NCI-H510A (cell line): ENCODE measurements at regions not wholly inside any gene's neighbourhood (a gene's known extent, or its start where the extent isn't known, plus 50 kb on each side); places are given as distances from the start of the nearest gene placed in this dataset.
"Not testable (repeated sequence)": the region's sequence is repeated elsewhere in the genome, so short reads cannot be mapped to it uniquely, and the experiment has no call there.

Source experiments
- DNase-seq: peaks from one replicate; lab custom pipeline; 2025; lab: John Stamatoyannopoulos, UW

GRCh38 chr2:132318481-132318880 lies 98.1 kb upstream of the GPR39 start:
- DNase-seq, result not testable (repeated sequence)

GRCh38 chr2:132324005-132324404 lies 92.6 kb upstream of the GPR39 start:
- not testable (repeated sequence) for DNase-seq

DNA sequence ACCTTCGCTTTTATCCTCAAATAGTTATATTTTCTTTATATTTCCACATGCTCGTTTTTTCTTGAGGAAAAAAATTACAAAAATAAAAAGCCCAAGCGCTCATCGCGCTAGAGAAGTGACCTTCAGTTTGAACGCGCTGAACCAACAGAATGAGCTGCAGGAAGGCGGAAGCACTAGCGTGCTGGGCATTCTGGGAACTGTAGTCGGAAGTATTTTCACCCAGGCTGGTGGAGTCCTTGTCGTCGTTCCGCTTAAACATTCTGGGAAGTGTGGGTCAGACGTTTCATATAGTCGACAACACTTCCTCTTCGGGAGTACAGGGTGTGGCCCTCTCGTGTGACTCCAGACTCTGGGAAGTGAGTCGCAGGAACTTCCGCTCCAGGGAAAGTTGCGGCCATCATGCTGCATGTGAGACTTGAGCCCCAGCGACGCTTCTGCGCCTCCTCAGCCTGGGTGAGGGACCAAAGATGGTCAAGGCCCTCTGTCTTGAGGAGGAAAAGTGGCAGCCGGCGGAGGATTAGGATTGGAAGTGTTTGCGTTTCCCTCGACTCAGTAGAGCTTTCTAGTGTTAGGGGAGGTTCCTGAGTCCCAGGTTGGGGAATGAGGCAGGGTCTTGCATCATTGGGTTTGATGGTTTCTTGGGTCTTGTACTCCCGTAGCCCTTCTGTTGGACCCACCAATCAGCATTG lies 84.1 kb upstream of the GPR39 start:
- DNase-seq, result not testable (repeated sequence)

- not testable (repeated sequence) for DNase-seq
Observed at GRCh38 chr2:132337135-132337534, 79.5 kb upstream of the GPR39 start.

- DNase-seq, result not testable (repeated sequence)
Observed at GRCh38 chr2:132337844-132338243, 78.8 kb upstream of the GPR39 start.

GRCh38 chr2:132347041-132347780 lies 69.4 kb upstream of the GPR39 start:
- peak; percentile 53 for DNase-seq

DNA sequence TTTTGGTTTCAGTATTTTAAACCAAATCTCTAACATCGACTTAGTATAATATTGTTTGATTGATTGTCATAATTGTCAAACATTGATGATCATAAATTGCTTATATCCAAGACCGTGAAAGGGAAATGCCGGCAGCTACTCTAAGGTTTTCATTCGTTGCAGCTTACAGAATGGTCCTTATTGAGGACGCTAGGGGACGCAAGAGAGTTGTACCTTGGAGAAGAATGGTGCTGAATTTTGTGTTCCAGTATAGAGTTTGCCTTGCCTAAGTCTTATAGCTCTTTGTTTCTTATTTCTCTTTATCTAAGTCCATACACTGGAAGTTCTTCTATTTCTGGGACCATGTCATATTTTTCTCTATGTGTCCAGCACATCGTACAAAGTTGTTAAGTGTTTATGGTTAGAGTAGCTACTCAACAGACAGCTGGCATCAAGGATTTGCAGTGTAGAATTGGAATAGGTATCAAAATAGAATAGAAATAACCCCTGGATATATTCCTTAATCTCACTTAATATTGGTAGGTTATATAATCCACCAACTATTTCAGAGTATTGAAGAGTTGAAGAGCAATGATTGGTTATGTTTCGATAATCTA lies 67.4 kb upstream of the GPR39 start:
- DNase-seq, result peak; percentile 25

- DNase-seq, result not testable (repeated sequence)
Observed at GRCh38 chr2:132351668-132352067, 64.9 kb upstream of the GPR39 start.

DNA sequence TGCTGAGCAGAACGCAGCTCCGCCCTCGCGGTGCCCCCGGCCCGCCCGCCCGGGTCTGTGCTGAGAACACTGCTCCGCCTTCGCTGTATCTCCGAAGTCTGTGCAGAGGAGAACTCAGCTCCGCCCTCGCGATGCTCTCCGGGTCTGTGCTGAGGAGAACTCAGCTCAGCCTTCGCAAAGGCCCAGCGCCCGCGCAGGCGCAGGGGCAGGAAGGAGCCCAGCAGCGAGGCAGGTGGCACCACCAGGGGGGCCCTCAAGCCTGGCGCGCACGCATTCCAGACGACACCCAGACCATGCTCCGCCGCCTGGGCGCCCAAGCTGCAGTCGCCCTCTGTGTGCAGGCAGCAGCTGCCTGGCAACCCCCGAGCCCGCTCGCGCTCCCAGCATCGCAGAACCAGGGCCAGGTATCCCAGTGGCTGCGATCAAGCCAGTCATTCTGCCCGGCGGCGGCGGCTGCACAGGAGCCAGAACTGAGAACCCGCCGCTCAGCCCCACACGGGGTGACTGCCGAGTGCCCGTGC lies 64.1 kb upstream of the GPR39 start:
- peak; percentile 86 for DNase-seq

DNA sequence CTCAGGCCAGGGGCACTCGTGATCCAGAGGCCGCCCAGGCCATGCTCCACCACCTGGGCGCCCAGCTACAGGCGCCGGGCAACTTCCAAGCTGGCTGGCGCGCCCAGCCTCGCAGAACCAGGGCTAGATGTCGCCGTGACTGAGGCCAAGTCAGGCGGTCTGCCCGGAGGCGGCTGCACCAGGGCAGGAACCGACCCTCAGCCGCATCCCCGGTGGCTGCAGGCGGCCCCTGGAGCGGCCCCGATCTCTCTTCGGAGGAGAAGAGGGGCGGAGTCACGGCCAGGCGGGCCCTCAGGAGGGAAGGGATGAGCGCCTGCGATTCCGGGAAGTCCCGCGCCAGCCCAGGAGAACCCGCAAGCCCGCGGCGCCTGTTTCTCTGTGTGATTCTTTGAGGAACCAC lies 63.2 kb upstream of the GPR39 start:
- DNase-seq, result not testable (repeated sequence)

DNA sequence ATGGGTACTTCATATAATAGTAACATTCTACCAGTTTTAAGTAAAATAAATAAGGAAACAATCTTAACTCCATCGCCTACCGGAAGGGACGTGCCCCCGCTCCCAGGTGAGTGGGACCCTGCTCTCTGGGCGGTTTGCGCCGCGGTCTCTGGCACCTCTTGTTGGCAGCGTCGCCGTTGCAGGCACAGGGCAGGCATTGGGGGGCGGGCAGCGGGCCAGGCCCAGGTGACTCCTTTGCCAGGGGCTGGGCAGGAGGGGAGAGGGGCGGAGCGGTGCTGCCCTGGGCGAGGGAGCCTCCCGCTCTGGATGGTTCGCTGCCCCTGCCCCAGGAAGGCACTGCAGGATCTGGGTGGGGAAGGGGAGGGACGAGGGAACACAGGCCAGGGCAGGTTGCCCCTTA lies 55.6 kb upstream of the GPR39 start:
- not testable (repeated sequence) for DNase-seq

DNA sequence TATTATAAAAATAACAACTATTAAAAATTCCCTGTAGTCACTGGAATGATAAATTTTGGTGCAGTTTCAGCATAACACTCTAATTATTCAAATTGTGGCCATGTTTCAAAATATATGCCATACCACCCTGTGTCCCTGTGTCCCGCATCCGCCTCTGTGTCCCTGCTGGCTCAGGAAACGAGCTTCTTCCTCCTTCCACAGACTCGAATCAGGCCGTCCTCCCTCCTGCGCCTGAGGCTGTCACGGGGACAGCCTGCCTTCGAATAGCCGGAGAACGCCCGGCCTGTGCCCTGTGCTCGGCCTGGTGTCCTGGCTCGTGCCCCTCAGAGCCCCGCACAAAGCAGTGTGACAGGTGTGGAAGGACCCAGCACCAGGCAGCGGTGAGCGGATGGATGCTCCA lies 55.1 kb upstream of the GPR39 start:
- not testable (repeated sequence) for DNase-seq

GRCh38 chr2:132363352-132363751 lies 53.3 kb upstream of the GPR39 start:
- DNase-seq, result not testable (repeated sequence)

- DNase-seq, result not testable (repeated sequence)
Observed at GRCh38 chr2:132365963-132366362, 50.6 kb upstream of the GPR39 start.

DNA sequence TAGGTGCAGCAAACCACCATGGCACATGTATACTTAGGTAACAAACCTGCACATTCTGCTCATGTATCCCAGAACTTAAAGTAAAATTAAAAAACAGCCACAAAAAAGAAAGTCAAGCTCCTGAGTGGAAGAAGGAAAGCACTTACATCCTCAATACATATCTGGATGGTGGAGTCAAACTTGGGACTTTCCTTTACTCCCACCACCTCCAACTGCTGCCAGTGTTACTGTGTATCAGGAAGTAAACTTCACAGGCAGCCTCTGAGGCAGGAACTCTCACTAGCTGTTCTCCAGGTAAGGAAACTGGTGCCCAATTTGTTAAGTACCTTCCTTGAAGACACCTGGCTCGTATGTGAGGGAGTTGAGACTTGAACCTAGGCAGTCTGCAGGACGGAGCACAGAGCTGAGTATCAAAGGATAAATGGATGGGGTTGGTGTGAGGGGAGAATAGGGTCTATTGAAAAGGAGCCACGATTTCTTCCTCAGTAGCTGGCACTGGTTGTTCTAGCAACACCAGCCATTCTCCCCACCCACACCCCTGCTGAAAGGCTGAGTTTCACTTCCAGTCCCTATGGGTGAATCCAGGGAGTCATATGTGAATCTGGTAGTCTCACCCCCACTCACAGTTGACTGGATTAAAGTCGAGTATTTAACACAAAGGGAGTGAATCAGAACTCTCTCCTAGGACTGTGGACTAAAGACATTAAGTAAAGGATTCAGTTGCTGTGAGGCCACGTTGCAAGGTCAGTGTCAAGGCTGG lies 50.0 kb upstream of the GPR39 start:
- no peak for DNase-seq
